ENCODE measurements at regions not wholly inside any gene's neighbourhood (a gene's known extent, or its start where the extent isn't known, plus 50 kb on each side); places are given as distances from the start of the nearest gene placed in this dataset.

- no peak overlapping the region for H4K5ac ChIP-seq (ENCODE audit: insufficient read length, low read depth, low read length)
- H4K91ac ChIP-seq (ENCODE audit: insufficient read length, low read depth, low read length), result no peak overlapping the region
- H3K23me2 ChIP-seq (ENCODE audit: insufficient read length, low read depth, low read length, poor library complexity, severe bottlenecking), result no peaks in the 10 kb centered on the region
- H3K4me2 ChIP-seq (ENCODE audit: insufficient read depth, insufficient read length, low read length), result no peak overlapping the region
- H2AK5ac ChIP-seq (ENCODE audit: insufficient read length, low read length), result no peak overlapping the region
- no peaks in the 10 kb centered on the region for H4K20me1 ChIP-seq (ENCODE audit: control insufficient read depth, insufficient read depth, insufficient read length)
- H2BK5ac ChIP-seq (ENCODE audit: insufficient read length, low read length), result no peak overlapping the region
- H3K14ac ChIP-seq (ENCODE audit: insufficient read depth, low read length), result no peak overlapping the region
- WGBS (ENCODE audit: extremely low coverage, insufficient read length, low lambda C conversion rate), result no CpG with 5 or more reads among the region's 3 CpGs
- Mint-ChIP-seq H3K4me3 (no peak overlapping the region), H3K4me1 (peaks cover 19 to 23% of the 10 kb centered on the region in 2 experiments), H3K36me3 (ENCODE audit: insufficient read depth in 1 of 3, low read depth in 3 of 3) (peaks cover 0 to 2% (median 0%) of the 10 kb centered on the region in 3 experiments; a peak in 2 of 7 replicates), H3K27me3 (ENCODE audit: low read depth) (no peaks in the 10 kb centered on the region), H3K9me3 (no peaks in the 10 kb centered on the region; a peak in 2 of 5 replicates), H3K27ac (no peak overlapping the region)
- H3K9me3 ChIP-seq (ENCODE audit: control insufficient read depth, low read depth, low read length), result no peaks in the 10 kb centered on the region
- H3K27me3 ChIP-seq (ENCODE audit: insufficient read depth, low read length), result no peaks in the 10 kb centered on the region
- H2BK120ac ChIP-seq (ENCODE audit: low read depth, low read length, poor library complexity, severe bottlenecking), result no peak overlapping the region
- H2AFZ ChIP-seq (ENCODE audit: low read length), result no peak overlapping the region
- no peaks in the 10 kb centered on the region for H3K79me2 ChIP-seq (ENCODE audit: insufficient read depth, low read length)
- H2BK15ac ChIP-seq (ENCODE audit: low read depth, low read length), result no peak overlapping the region
- no peak overlapping the region for H4K8ac ChIP-seq (replicated peaks; ENCODE audit: insufficient read length, low read depth, low read length)
- H3K18ac ChIP-seq (ENCODE audit: insufficient read length, low read depth, low read length), result no peak overlapping the region
- no peak overlapping the region for H3K9ac ChIP-seq (ENCODE audit: extremely low read depth, insufficient read length, low read length)
- no peak overlapping the region for H3T11ph ChIP-seq (ENCODE audit: low read length)
- no peak overlapping the region for H3K27ac ChIP-seq (ENCODE audit: insufficient read length, low read depth, low read length)
- no peaks in the 10 kb centered on the region; the same call in 1 of the 2 replicates for H3K4me1 ChIP-seq (ENCODE audit: insufficient read depth, low read length)
- no peak for TF ChIP-seq CTCF (conservative IDR thresholded peaks at IDR 0.05)
- DNase-seq, result no peak
- H2BK20ac ChIP-seq (ENCODE audit: low read depth, low read length, poor library complexity, severe bottlenecking), result no peak overlapping the region
- H3K79me1 ChIP-seq (ENCODE audit: insufficient read depth, low read depth, low read length, poor library complexity, severe bottlenecking), result no peaks in the 10 kb centered on the region
- no peak overlapping the region for H3K23ac ChIP-seq (ENCODE audit: insufficient read length, low read depth, low read length)
- H2BK12ac ChIP-seq (ENCODE audit: insufficient read length, low read depth, low read length), result no peak overlapping the region
- H3K56ac ChIP-seq (ENCODE audit: insufficient read length, low read depth, low read length), result no peak overlapping the region
- no peak overlapping the region for H3K4ac ChIP-seq (ENCODE audit: low read depth, low read length)
These were observed 856.4 kb upstream of the ALCAM start for GRCh38 chr3:104510131-104510849.
